HCT116 (cell line): ENCODE measurements at regions not wholly inside any gene's neighbourhood (a gene's known extent, or its start where the extent isn't known, plus 50 kb on each side); places are given as distances from the start of the nearest gene placed in this dataset.

Experiments used
- ATAC-seq: fragments of 200-7000 bp; cut with Tn5 transposase; 2 replicates; pipeline ENCODE4 v1.9.1; 2020; ENCODE audit warnings: mild to moderate bottlenecking, moderate library complexity
- BruUV-seq: library from RNA; stranded (reverse); fragments of 400-500 nt; replicated peaks from 2 replicates; lab custom pipeline; 2021; lab: Mats Ljungman, UMichigan
- CTCF ChIA-PET: fragments of 300-600 bp; sonication (Branson Sonifier 250); formaldehyde crosslinking; loops from one replicate; lab custom pipeline; 2021; ENCODE audit warnings: antibody characterized with exemption; lab: Charles Lee
- POLR2A ChIA-PET: fragments of 300-600, 350-600 bp; sonication (Branson Sonifier 250); formaldehyde crosslinking; loops from one replicate; lab custom pipeline; 2021; ENCODE audit warnings: antibody characterized with exemption; lab: Charles Lee
- RAD21 ChIA-PET, 2 experiments: fragments of 300-600 bp; sonication (Branson Sonifier 250); formaldehyde crosslinking; loops; one replicate each; lab custom pipeline; 2023; ENCODE audit warnings: low total read pairs in 2 of 2; ENCODE audit not compliant: uncharacterized antibody in 2 of 2, unreplicated experiment in 2 of 2, low non-redundant PET in 1 of 2; lab: Charles Lee
- DNase-seq: peaks from one replicate; pipeline ENCODE4 v3.0.0-alpha.2; 2010; ENCODE audit warnings: low read depth, low spot score
- H2AFZ ChIP-seq: fragments of 200-600 bp; shearing (Covaris generic), sonication (generic); 2 replicates; pipeline ENCODE4 v1.6.1; 2017; ENCODE audit warnings: low read depth, mixed run types, mixed read lengths, antibody characterized with exemption, low read length; ENCODE audit not compliant: poor library complexity, severe bottlenecking
- H3K27ac ChIP-seq: 2 replicates; pipeline ENCODE4 v1.5.1; 2012; ENCODE audit warnings: low read depth, low read length
- H3K27me3 ChIP-seq: fragments of 200-600 bp; sonication (generic); 2 replicates; pipeline ENCODE4 v1.6.1; 2016; ENCODE audit warnings: mixed run types, low read length, mixed read lengths; ENCODE audit not compliant: insufficient read depth
- H3K36me3 ChIP-seq, 2 experiments: fragments of 200-500 bp in 1 of 2; fragments of 200-600 bp in 1 of 2; sonication (Bioruptor generic) in 1 of 2; sonication (generic) in 1 of 2; 2 replicates each; pipeline versions ENCODE4 v1.5.1 to v1.6.1; 2014 to 2016; ENCODE audit warnings: low read length in 2 of 2, inconsistent platforms in 1 of 2, mixed read lengths in 1 of 2, mixed run types in 1 of 2; ENCODE audit not compliant: insufficient read depth in 2 of 2, control insufficient read depth in 1 of 2
- H3K4me1 ChIP-seq, 2 experiments: fragments of 200-600 bp in 1 of 2; sonication (generic) in 1 of 2; 2 replicates each; pipeline versions ENCODE4 v1.5.1 to v1.6.1; 2012 to 2017; ENCODE audit warnings: low read length in 2 of 2, inconsistent platforms in 1 of 2, mild to moderate bottlenecking in 1 of 2, mixed read lengths in 1 of 2, mixed run types in 1 of 2, moderate library complexity in 1 of 2; ENCODE audit not compliant: insufficient read depth in 2 of 2, control insufficient read depth in 1 of 2
- H3K4me2 ChIP-seq: fragments of 200-600 bp; sonication (generic); 2 replicates; pipeline ENCODE4 v1.6.1; 2017; ENCODE audit warnings: mixed run types, low read length, mixed read lengths
- H3K4me3 ChIP-seq, 2 experiments: fragments of 200-600 bp in 1 of 2; sonication (generic) in 1 of 2; replicated peaks in 1 of 2; 2 replicates each; pipeline ENCODE4 v1.5.1; 2011 to 2016; ENCODE audit warnings: low read length in 2 of 2, control low read depth in 1 of 2, low read depth in 1 of 2, mild to moderate bottlenecking in 1 of 2, mixed read lengths in 1 of 2, mixed run types in 1 of 2
- H3K79me2 ChIP-seq: fragments of 200-600 bp; sonication (generic); 2 replicates; pipeline ENCODE4 v1.6.1; 2017; ENCODE audit warnings: mild to moderate bottlenecking, mixed run types, low read length, moderate library complexity, mixed read lengths; ENCODE audit not compliant: insufficient read depth
- H3K9ac ChIP-seq: fragments of 200-600 bp; sonication (generic); 2 replicates; pipeline ENCODE4 v1.6.1; 2016; ENCODE audit warnings: low read length, mixed read lengths
- H3K9me2 ChIP-seq: fragments of 200-600 bp; sonication (generic), shearing (Covaris generic); 2 replicates; pipeline ENCODE4 v1.6.1; 2017; ENCODE audit warnings: mixed run types, mild to moderate bottlenecking, moderate library complexity; ENCODE audit not compliant: insufficient read depth
- H3K9me3 ChIP-seq, 2 experiments: fragments of 200-500 bp in 1 of 2; fragments of 200-600 bp in 1 of 2; sonication (Bioruptor generic) in 1 of 2; sonication (generic) in 1 of 2; 2 replicates each; pipeline ENCODE4 v1.6.1; 2014 to 2017; ENCODE audit warnings: low read length in 2 of 2, mixed read lengths in 2 of 2, inconsistent platforms in 1 of 2, low read depth in 1 of 2, mild to moderate bottlenecking in 1 of 2, mixed run types in 1 of 2, moderate library complexity in 1 of 2; ENCODE audit not compliant: control insufficient read depth in 1 of 2, insufficient read depth in 1 of 2
- H4K20me1 ChIP-seq: fragments of 200-600 bp; sonication (generic), shearing (Covaris generic); 2 replicates; pipeline ENCODE4 v1.6.1; 2017; ENCODE audit warnings: mixed run types, mild to moderate bottlenecking, moderate library complexity; ENCODE audit not compliant: insufficient read depth
- ATF3 ChIP-seq: IDR thresholded peaks from 2 replicates; pipeline ENCODE4 v1.6.1; 2012
- CBX3 ChIP-seq: IDR thresholded peaks from 2 replicates; pipeline ENCODE4 v1.6.1; 2012; ENCODE audit warnings: low read depth
- ELF1 ChIP-seq: IDR thresholded peaks from 2 replicates; pipeline ENCODE4 v1.6.1; 2012; ENCODE audit warnings: low read depth, borderline replicate concordance
- JUND ChIP-seq: IDR thresholded peaks from 2 replicates; pipeline ENCODE4 v1.6.1; 2012
- MAX ChIP-seq: IDR thresholded peaks from 2 replicates; pipeline ENCODE4 v1.6.1; 2012
- POLR2A ChIP-seq: IDR thresholded peaks from 2 replicates; pipeline ENCODE4 v1.7.0; 2011; ENCODE audit warnings: borderline replicate concordance; ENCODE audit not compliant: insufficient read depth, insufficient read length; ENCODE audit errors: extremely low read depth
- POLR2AphosphoS5 ChIP-seq: IDR thresholded peaks from 2 replicates; pipeline ENCODE4 v1.6.1; 2011; ENCODE audit warnings: mild to moderate bottlenecking, low read depth, low read length, moderate library complexity
- RAD21 ChIP-seq: IDR thresholded peaks from 2 replicates; pipeline ENCODE4 v1.6.1; 2012; ENCODE audit warnings: low read depth, mild to moderate bottlenecking
- REST ChIP-seq: IDR thresholded peaks from 2 replicates; pipeline ENCODE4 v1.6.1; 2012; ENCODE audit warnings: low read depth
- SIN3A ChIP-seq: IDR thresholded peaks from 2 replicates; pipeline ENCODE4 v1.6.1; 2012; ENCODE audit warnings: low read depth
- SP1 ChIP-seq: IDR thresholded peaks from 2 replicates; pipeline ENCODE4 v1.6.1; 2012; ENCODE audit warnings: low read depth
- SRF ChIP-seq: IDR thresholded peaks from 2 replicates; pipeline ENCODE4 v1.6.1; 2012; ENCODE audit warnings: low read depth
- TCF7L2 ChIP-seq: IDR thresholded peaks from 2 replicates; pipeline ENCODE4 v1.7.0; 2011; ENCODE audit warnings: borderline replicate concordance, inconsistent platforms; ENCODE audit not compliant: insufficient read depth, insufficient read length; ENCODE audit errors: extremely low read depth
- YY1 ChIP-seq: IDR thresholded peaks from 2 replicates; pipeline ENCODE4 v1.6.1; 2011; ENCODE audit warnings: low read length, low read depth, moderate library complexity, mild to moderate bottlenecking; ENCODE audit not compliant: insufficient replicate concordance; ENCODE audit errors: extremely low read depth
- ZBTB33 ChIP-seq: IDR thresholded peaks from 2 replicates; pipeline ENCODE4 v1.6.1; 2011; ENCODE audit warnings: mild to moderate bottlenecking, low read length, moderate library complexity; ENCODE audit not compliant: insufficient replicate concordance; ENCODE audit errors: extremely low read depth
- intact Hi-C: fragments of 100-400 bp; cut with micrococcal nuclease; formaldehyde crosslinking; loops from 2 replicates; pipeline ENCODE4 v1.10.0; 2022

GRCh38 chr18:39675368-39675767, 2109.8 kb upstream of the CELF4 start (continued):
- TF ChIP-seq MAX: no peak

- Histone ChIP-seq H3K9me2 (no peaks in the 10 kb centered on the region), H3K27ac (no peak overlapping the region), H2AFZ (no peak overlapping the region), H3K79me2 (no peaks in the 10 kb centered on the region), H3K4me2 (no peak overlapping the region), H3K36me3 (no peaks in the 10 kb centered on the region), H3K9ac (no peak overlapping the region), H3K4me1 (no peaks in the 10 kb centered on the region), H3K9me3 (no peaks in the 10 kb centered on the region; a peak in 1 of 4 replicates), H3K27me3 (no peaks in the 10 kb centered on the region), H3K4me3 (no peak overlapping the region), H4K20me1 (no peaks in the 10 kb centered on the region)
- BruUV-seq: no TSS peak
- intact Hi-C loops: no loop called here
- ATAC-seq (no peak), DNase-seq (no peak)
- ChIA-PET CTCF (no interaction called here), POLR2A (no interaction called here), RAD21 (no interaction called here)
- TF ChIP-seq SRF (no peak), SP1 (no peak), SIN3A (no peak), ELF1 (no peak), ATF3 (no peak), TCF7L2 (no peak), CBX3 (no peak), YY1 (no peak)
Measured at GRCh38 chr18:39672171-39672570, 2106.6 kb upstream of the CELF4 start.

GRCh38 chr18:39667905-39668304, 2102.3 kb upstream of the CELF4 start:
- POLR2A ChIA-PET: no interaction called here
- TF ChIP-seq SIN3A: no peak
- no peak for TF ChIP-seq RAD21
- no peak for TF ChIP-seq ZBTB33
- no peak for TF ChIP-seq POLR2A
- TF ChIP-seq POLR2AphosphoS5: no peak
- no peak for TF ChIP-seq JUND
- no peak for TF ChIP-seq REST

More at GRCh38 chr18:39667905-39668304, 2102.3 kb upstream of the CELF4 start:
- Histone ChIP-seq H3K9me2 (no peaks in the 10 kb centered on the region), H2AFZ (no peak overlapping the region), H3K4me2 (no peak overlapping the region), H3K27me3 (no peaks in the 10 kb centered on the region), H3K4me1 (no peaks in the 10 kb centered on the region), H4K20me1 (no peaks in the 10 kb centered on the region), H3K27ac (no peak overlapping the region), H3K9me3 (peaks cover 0 to 3% of the 10 kb centered on the region in 2 experiments; a peak in 1 of 4 replicates), H3K9ac (no peak overlapping the region), H3K36me3 (no peaks in the 10 kb centered on the region), H3K79me2 (no peaks in the 10 kb centered on the region), H3K4me3 (no peak overlapping the region)
- DNase-seq (no peak), ATAC-seq (no peak)
- ChIA-PET CTCF (no interaction called here), RAD21 (no interaction called here)
- BruUV-seq: no TSS peak
- intact Hi-C loops: no loop called here
